ENCODE measurements at regions not wholly inside any gene's neighbourhood (a gene's known extent, or its start where the extent isn't known, plus 50 kb on each side); places are given as distances from the start of the nearest gene placed in this dataset.

- TF ChIP-seq CTCF (IDR thresholded peaks at IDR 0.05) = no peak
- no peak for TF ChIP-seq EZH2 (IDR thresholded peaks at IDR 0.05; ENCODE audit: borderline replicate concordance, insufficient read depth, low read depth, low read length, poor library complexity, severe bottlenecking)
These were observed 427.1 kb upstream of the PRR20A start for GRCh38 chr13:56713656-56714055.

Measured in B cell (primary cell).